ENCODE measurements at regions not wholly inside any gene's neighbourhood (a gene's known extent, or its start where the extent isn't known, plus 50 kb on each side); places are given as distances from the start of the nearest gene placed in this dataset.

DNA sequence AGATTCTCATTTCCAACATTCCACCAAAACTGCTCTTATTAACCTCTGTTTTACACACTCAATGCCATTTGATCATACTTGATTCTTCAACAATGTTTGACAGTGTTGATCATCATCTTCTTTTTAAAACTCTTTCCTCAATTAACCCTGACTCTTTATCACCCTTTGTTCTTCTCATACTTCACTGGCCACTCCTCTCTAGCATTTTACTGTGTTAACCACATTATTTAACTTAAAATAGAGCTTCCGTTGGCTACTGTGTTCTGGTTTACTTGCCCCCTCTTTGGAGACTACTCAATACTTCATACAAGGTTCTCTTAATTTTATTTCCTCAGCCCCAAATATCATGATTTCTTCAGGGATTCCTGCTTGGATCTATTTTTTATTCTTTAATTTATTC, 121.1 kb upstream of the SPRY2 start:
- no peak for DNase-seq
- no peak overlapping the region for H3K4me3 ChIP-seq (replicated peaks in 1 of 3)
- H3K27ac ChIP-seq = no peak overlapping the region
- 88 to 90% methylated on average over 1 of the region's 1 CpG for WGBS, 2 donors
- no peak for TF ChIP-seq POLR2A (IDR thresholded peaks at IDR 0.05)
- TF ChIP-seq, protein P1, sequence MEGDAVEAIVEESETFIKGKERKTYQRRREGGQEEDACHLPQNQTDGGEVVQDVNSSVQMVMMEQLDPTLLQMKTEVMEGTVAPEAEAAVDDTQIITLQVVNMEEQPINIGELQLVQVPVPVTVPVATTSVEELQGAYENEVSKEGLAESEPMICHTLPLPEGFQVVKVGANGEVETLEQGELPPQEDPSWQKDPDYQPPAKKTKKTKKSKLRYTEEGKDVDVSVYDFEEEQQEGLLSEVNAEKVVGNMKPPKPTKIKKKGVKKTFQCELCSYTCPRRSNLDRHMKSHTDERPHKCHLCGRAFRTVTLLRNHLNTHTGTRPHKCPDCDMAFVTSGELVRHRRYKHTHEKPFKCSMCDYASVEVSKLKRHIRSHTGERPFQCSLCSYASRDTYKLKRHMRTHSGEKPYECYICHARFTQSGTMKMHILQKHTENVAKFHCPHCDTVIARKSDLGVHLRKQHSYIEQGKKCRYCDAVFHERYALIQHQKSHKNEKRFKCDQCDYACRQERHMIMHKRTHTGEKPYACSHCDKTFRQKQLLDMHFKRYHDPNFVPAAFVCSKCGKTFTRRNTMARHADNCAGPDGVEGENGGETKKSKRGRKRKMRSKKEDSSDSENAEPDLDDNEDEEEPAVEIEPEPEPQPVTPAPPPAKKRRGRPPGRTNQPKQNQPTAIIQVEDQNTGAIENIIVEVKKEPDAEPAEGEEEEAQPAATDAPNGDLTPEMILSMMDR (IDR thresholded peaks at IDR 0.05) = no peak
- H3K9me3 ChIP-seq = no peaks in the 10 kb centered on the region
- peaks cover 17 to 19% of the 10 kb centered on the region in 2 donors for H3K4me1 ChIP-seq
- no peaks in the 10 kb centered on the region for H3K36me3 ChIP-seq
- no peaks in the 10 kb centered on the region for H3K27me3 ChIP-seq
- intact Hi-C loops (cut with DNase I) = no loop called here

DNA sequence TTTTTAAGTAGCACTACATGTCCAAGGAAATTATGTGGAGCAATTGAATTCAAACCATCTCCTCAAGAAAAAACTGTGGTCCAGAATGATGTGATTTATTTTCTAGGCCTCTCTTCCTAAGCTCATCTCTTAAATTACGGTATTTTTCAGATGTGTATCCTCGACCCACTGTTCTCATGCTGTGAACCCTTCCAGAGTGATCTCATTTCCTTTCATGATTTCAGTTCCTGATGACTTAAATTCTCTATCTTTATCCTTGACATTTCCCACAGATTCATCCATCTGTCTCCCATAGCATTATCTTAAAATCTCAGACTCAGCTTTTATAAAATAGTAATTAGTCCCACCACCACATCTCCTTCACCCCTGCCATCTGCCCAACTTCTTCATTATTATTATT, 117.6 kb upstream of the SPRY2 start:
- H3K27ac ChIP-seq = no peak overlapping the region
- intact Hi-C loops (cut with DNase I) = no loop called here
- H3K9me3 ChIP-seq = no peaks in the 10 kb centered on the region
- WGBS, 2 donors = 68 to 78% methylated on average over 2 of the region's 2 CpGs
- peaks cover 3 to 4% of the 10 kb centered on the region in 2 donors for H3K4me1 ChIP-seq
- TF ChIP-seq POLR2A (IDR thresholded peaks at IDR 0.05) = no peak
- TF ChIP-seq, protein P1 (IDR thresholded peaks at IDR 0.05) = no peak
- H3K27me3 ChIP-seq = no peaks in the 10 kb centered on the region
- DNase-seq = no peak
- H3K36me3 ChIP-seq = no peaks in the 10 kb centered on the region
- no peak overlapping the region for H3K4me3 ChIP-seq (replicated peaks in 1 of 3)

- Histone ChIP-seq H3K27ac (no peak overlapping the region), H3K4me3 (replicated peaks in 1 of 3) (no peak overlapping the region), H3K9me3 (no peaks in the 10 kb centered on the region), H3K36me3 (no peaks in the 10 kb centered on the region), H3K27me3 (no peaks in the 10 kb centered on the region), H3K4me1 (no peaks in the 10 kb centered on the region)
- no peak for DNase-seq
- intact Hi-C loops (cut with DNase I) = no loop called here
- WGBS, 2 donors = 70 to 83% methylated on average over 1 of the region's 1 CpG
- no peak for TF ChIP-seq POLR2A (IDR thresholded peaks at IDR 0.05)
- TF ChIP-seq, protein P1 (IDR thresholded peaks at IDR 0.05) = no peak
Measured at GRCh38 chr13:80454245-80454644, 113.3 kb upstream of the SPRY2 start.

GRCh38 chr13:80452279-80452678, 111.4 kb upstream of the SPRY2 start:
- TF ChIP-seq, protein P1 (IDR thresholded peaks at IDR 0.05) = no peak
- TF ChIP-seq POLR2A (IDR thresholded peaks at IDR 0.05) = no peak
- no peak overlapping the region for H3K4me3 ChIP-seq (replicated peaks in 1 of 3)
- H3K4me1 ChIP-seq = no peaks in the 10 kb centered on the region
- H3K36me3 ChIP-seq = no peaks in the 10 kb centered on the region
- DNase-seq = no peak
- 80 to 100% methylated on average over 1 of the region's 1 CpG for WGBS, 2 donors
- H3K27ac ChIP-seq = no peak overlapping the region
- intact Hi-C loops (cut with DNase I) = no loop called here
- no peaks in the 10 kb centered on the region for H3K27me3 ChIP-seq
- H3K9me3 ChIP-seq = no peaks in the 10 kb centered on the region

- no peaks in the 10 kb centered on the region for H3K4me1 ChIP-seq
- DNase-seq = no peak
- WGBS, 2 donors = 74 to 84% methylated on average over 2 of the region's 2 CpGs
- no peaks in the 10 kb centered on the region for H3K27me3 ChIP-seq
- no peaks in the 10 kb centered on the region for H3K9me3 ChIP-seq
- H3K27ac ChIP-seq = no peak overlapping the region
- no peaks in the 10 kb centered on the region for H3K36me3 ChIP-seq
- TF ChIP-seq, protein P1 (IDR thresholded peaks at IDR 0.05) = no peak
- no peak for TF ChIP-seq POLR2A (IDR thresholded peaks at IDR 0.05)
- intact Hi-C loops (cut with DNase I) = no loop called here
- H3K4me3 ChIP-seq (replicated peaks in 1 of 3) = no peak overlapping the region
Measured at GRCh38 chr13:80451641-80452040, 110.7 kb upstream of the SPRY2 start.
